ENCODE measurements at regions not wholly inside any gene's neighbourhood (a gene's known extent, or its start where the extent isn't known, plus 50 kb on each side); places are given as distances from the start of the nearest gene placed in this dataset.

DNA sequence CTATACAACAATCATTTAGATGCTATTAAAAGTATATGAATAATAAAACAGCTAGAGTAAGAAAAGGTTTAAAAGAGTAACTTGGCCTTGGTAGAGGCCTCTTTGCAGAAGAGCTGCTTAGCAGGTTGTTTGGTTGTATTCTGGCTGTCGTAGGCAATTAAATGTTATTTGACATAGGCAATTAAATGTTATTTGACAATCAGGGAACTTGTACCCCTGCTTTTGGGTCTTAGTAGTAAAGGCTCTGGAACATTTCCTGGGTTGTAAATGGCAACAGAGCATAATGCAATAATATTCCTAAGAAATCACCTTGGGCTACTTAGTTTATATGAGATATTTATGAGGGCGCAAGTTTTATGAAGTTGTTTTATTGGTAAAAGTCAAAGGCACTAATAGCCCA is 84.4 kb upstream of the SLC28A3 start:
- no peak for DNase-seq
- no peak overlapping the region for H3K18ac ChIP-seq (ENCODE audit: low read depth, low read length)
- in situ Hi-C loops (cut with MboI; ENCODE audit: low sequenced_read_pairs) = no loop called here
- H2BK15ac ChIP-seq (ENCODE audit: low read depth, low read length) = no peak overlapping the region
- H3K4ac ChIP-seq (ENCODE audit: low read depth, low read length) = no peak overlapping the region
- H3K23ac ChIP-seq (ENCODE audit: low read depth, low read length) = no peak overlapping the region
- ChIA-PET CTCF (interaction anchor here (0.6 kb wide), 1 partner anchor 7 kb away, joined by 4 read pairs; no protein-coding TSS in a partner anchor), POLR2A (ENCODE audit: unreplicated experiment) (no interaction called here)
- no peak overlapping the region for H3K9ac ChIP-seq (ENCODE audit: low read depth, low read length)
- no peak overlapping the region for H2AK9ac ChIP-seq (replicated peaks; ENCODE audit: low read depth, low read length, poor library complexity)
- BruUV-seq (replicated peaks) = no TSS peak
- dilution Hi-C loops (cut with HindIII; ENCODE audit: low sequenced_read_pairs, unreplicated experiment) = no loop called here
- H3K4me1 ChIP-seq (ENCODE audit: control insufficient read depth, insufficient read depth, low read length) = no peaks in the 10 kb centered on the region
- no peak for TF ChIP-seq FOS (IDR thresholded peaks at IDR 0.05; ENCODE audit: low read depth, low read length)
- TF ChIP-seq MAFK (IDR thresholded peaks at IDR 0.05; ENCODE audit: low read depth, low read length) = no peak
- no peak for TF ChIP-seq POLR2A (IDR thresholded peaks at IDR 0.05; ENCODE audit: low read depth, low read length)
- TF ChIP-seq NFE2L2 (IDR thresholded peaks at IDR 0.05; ENCODE audit: low read depth, low read length) = no peak
- TF ChIP-seq, protein P1, sequence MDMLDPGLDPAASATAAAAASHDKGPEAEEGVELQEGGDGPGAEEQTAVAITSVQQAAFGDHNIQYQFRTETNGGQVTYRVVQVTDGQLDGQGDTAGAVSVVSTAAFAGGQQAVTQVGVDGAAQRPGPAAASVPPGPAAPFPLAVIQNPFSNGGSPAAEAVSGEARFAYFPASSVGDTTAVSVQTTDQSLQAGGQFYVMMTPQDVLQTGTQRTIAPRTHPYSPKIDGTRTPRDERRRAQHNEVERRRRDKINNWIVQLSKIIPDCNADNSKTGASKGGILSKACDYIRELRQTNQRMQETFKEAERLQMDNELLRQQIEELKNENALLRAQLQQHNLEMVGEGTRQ (IDR thresholded peaks at IDR 0.05; ENCODE audit: low read depth, low read length) = no peak
- TF ChIP-seq RFX5 (IDR thresholded peaks at IDR 0.05; ENCODE audit: low read depth, low read length) = no peak
- no peak for TF ChIP-seq RAD21 (IDR thresholded peaks at IDR 0.05; ENCODE audit: low read length)
- no peak for TF ChIP-seq MAZ (IDR thresholded peaks at IDR 0.05; ENCODE audit: borderline replicate concordance, low read depth, low read length)
- no peak for TF ChIP-seq CHD1 (IDR thresholded peaks at IDR 0.05; ENCODE audit: low read depth, low read length)
- no peak overlapping the region for H3K56ac ChIP-seq (ENCODE audit: extremely low read depth, insufficient read depth, low read length)
- no peak overlapping the region for H3K27ac ChIP-seq (ENCODE audit: insufficient read depth, low read length)
- no peak overlapping the region for H3K4me3 ChIP-seq (ENCODE audit: insufficient read depth, low read depth, low read length)
- no peak overlapping the region for H4K8ac ChIP-seq (ENCODE audit: low read depth in 2 of 2, low read length in 2 of 2)
- no peaks in the 10 kb centered on the region for H3K9me1 ChIP-seq (ENCODE audit: insufficient read depth, low read length)
- H3K79me1 ChIP-seq (ENCODE audit: low read depth in 1 of 2, low read length in 2 of 2) = no peaks in the 10 kb centered on the region
- no peak overlapping the region for H2BK20ac ChIP-seq (ENCODE audit: low read depth, low read length)
- H2BK120ac ChIP-seq (ENCODE audit: low read depth, low read length) = no peak overlapping the region
- H4K20me1 ChIP-seq (ENCODE audit: insufficient read depth, low read length) = no peaks in the 10 kb centered on the region
- peaks cover 6% of the 10 kb centered on the region for H3K9me3 ChIP-seq (ENCODE audit: control insufficient read depth, insufficient read depth, low read length)
- intact Hi-C loops (cut with micrococcal nuclease) = no loop called here
- no peaks in the 10 kb centered on the region for H3K27me3 ChIP-seq (ENCODE audit: control insufficient read depth, insufficient read depth, low read length)
- no peak overlapping the region for H4K91ac ChIP-seq (ENCODE audit: insufficient read depth, low read depth, low read length)
- no peak overlapping the region for H3K14ac ChIP-seq (replicated peaks; ENCODE audit: low read depth, low read length)
- H2AK5ac ChIP-seq (ENCODE audit: low read depth, low read length) = no peak overlapping the region
- no peak overlapping the region for H2BK5ac ChIP-seq (ENCODE audit: low read depth, low read length, poor library complexity, severe bottlenecking)
- no CpG with 5 or more reads among the region's 2 CpGs for WGBS, 2 experiments (ENCODE audit: extremely low coverage in 2 of 2, insufficient read length in 1 of 2)
- no peak overlapping the region for H3K4me2 ChIP-seq (ENCODE audit: low read depth, low read length)
- no peak for ATAC-seq (ENCODE audit: low read depth)
- H3K36me3 ChIP-seq (ENCODE audit: control insufficient read depth, insufficient read depth, low read length) = no peaks in the 10 kb centered on the region
- no peak overlapping the region for H4K5ac ChIP-seq (ENCODE audit: low read depth, low read length)
- no peak overlapping the region for H2AFZ ChIP-seq (replicated peaks; ENCODE audit: low read length, poor library complexity)

Data from IMR-90 (cell line).